Uterus (tissue), 3 donors: ENCODE measurements at regions not wholly inside any gene's neighbourhood (a gene's known extent, or its start where the extent isn't known, plus 50 kb on each side); places are given as distances from the start of the nearest gene placed in this dataset.
"Not testable (repeated sequence)": the region's sequence is repeated elsewhere in the genome, so short reads cannot be mapped to it uniquely, and the experiment has no call there.

Source experiments
- DNase-seq, 2 donors: peaks; one replicate each; pipeline ENCODE4 v3.0.0-alpha.2; 2019 to 2020
- H3K27ac ChIP-seq, 2 donors: fragments of 200-600 bp; sonication (generic); 1 replicate in 1 of 2; 2 replicates in 1 of 2; pipeline ENCODE4 v1.5.1; 2016 to 2018
- H3K27me3 ChIP-seq, 2 donors: fragments of 200-600 bp; sonication (generic); one replicate each; pipeline ENCODE4 v1.5.1; 2018 to 2019; ENCODE audit warnings: control low read depth in 1 of 2
- H3K36me3 ChIP-seq, 2 donors: fragments of 200-600 bp; sonication (generic); one replicate each; pipeline ENCODE4 v1.5.1; 2019; ENCODE audit warnings: control low read depth in 1 of 2
- H3K4me1 ChIP-seq, 2 donors: fragments of 200-600 bp; sonication (generic); one replicate each; pipeline ENCODE4 v1.5.1; 2018 to 2019; ENCODE audit warnings: control low read depth in 1 of 2
- H3K4me3 ChIP-seq, 2 donors: fragments of 200-600 bp; sonication (generic); 1 replicate in 1 of 2; 2 replicates in 1 of 2; pipeline ENCODE4 v1.5.1; 2018 to 2019; ENCODE audit warnings: mild to moderate bottlenecking in 1 of 2
- H3K9me3 ChIP-seq, 2 donors: fragments of 200-600 bp; sonication (generic); one replicate each; pipeline ENCODE4 v1.5.1; 2019; ENCODE audit warnings: control low read depth in 1 of 2
- POLR2A ChIP-seq, 2 donors: fragments of 450-650 bp; IDR thresholded peaks; one replicate each; pipeline ENCODE4 v1.6.1; 2016; ENCODE audit warnings: antibody characterized with exemption in 2 of 2, mild to moderate bottlenecking in 1 of 2, moderate library complexity in 1 of 2
- intact Hi-C: fragments of 100-400 bp; cut with DNase I; formaldehyde crosslinking; loops from one replicate; pipeline ENCODE4 v1.15.1; 2023; ENCODE audit warnings: low total_unique reads
- TF ChIP-seq, protein P1 (sequence below), 4 experiments: fragments of 200-600 bp in 2 of 4; fragments of 450-650 bp in 2 of 4; sonication (generic) in 2 of 4; IDR thresholded peaks; one replicate each; pipeline ENCODE4 v1.5.1; 2016 to 2019; ENCODE audit warnings: antibody characterized with exemption in 4 of 4, mild to moderate bottlenecking in 2 of 4, moderate library complexity in 1 of 4
- donor health status: DM: yes; HTN: yes; CAD: no.

DNA sequence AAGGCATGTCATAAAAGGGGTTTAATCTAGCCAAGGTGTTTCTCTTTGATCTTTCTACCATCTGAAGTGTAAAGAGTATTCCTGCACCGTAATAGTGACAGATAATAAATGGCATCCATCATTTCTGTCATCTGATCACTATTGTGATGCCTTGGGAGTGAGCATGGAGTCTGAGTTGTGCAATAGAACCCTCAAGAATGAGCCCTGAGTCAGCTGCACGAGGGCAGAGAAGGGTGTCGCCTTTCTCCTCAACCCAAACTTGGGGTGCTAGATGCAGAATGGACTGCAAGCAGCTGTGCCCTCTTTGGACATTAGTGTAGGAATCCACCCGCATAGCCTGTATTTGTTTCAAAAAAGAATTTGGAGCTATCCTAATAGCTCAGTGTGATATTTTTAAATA is 115.2 kb downstream of the ZNF37A start:
- no peaks in the 10 kb centered on the region for H3K9me3 ChIP-seq
- H3K27ac ChIP-seq, result no peak overlapping the region
- TF ChIP-seq, protein P1, sequence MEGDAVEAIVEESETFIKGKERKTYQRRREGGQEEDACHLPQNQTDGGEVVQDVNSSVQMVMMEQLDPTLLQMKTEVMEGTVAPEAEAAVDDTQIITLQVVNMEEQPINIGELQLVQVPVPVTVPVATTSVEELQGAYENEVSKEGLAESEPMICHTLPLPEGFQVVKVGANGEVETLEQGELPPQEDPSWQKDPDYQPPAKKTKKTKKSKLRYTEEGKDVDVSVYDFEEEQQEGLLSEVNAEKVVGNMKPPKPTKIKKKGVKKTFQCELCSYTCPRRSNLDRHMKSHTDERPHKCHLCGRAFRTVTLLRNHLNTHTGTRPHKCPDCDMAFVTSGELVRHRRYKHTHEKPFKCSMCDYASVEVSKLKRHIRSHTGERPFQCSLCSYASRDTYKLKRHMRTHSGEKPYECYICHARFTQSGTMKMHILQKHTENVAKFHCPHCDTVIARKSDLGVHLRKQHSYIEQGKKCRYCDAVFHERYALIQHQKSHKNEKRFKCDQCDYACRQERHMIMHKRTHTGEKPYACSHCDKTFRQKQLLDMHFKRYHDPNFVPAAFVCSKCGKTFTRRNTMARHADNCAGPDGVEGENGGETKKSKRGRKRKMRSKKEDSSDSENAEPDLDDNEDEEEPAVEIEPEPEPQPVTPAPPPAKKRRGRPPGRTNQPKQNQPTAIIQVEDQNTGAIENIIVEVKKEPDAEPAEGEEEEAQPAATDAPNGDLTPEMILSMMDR (IDR thresholded peaks at IDR 0.05), result no peak
- TF ChIP-seq POLR2A (IDR thresholded peaks at IDR 0.05), result no peak
- no peaks in the 10 kb centered on the region for H3K4me1 ChIP-seq
- intact Hi-C loops, result no loop called here
- H3K4me3 ChIP-seq, result no peak overlapping the region
- H3K36me3 ChIP-seq, result no peaks in the 10 kb centered on the region
- DNase-seq, result no peak
- H3K27me3 ChIP-seq, result no peaks in the 10 kb centered on the region

DNA sequence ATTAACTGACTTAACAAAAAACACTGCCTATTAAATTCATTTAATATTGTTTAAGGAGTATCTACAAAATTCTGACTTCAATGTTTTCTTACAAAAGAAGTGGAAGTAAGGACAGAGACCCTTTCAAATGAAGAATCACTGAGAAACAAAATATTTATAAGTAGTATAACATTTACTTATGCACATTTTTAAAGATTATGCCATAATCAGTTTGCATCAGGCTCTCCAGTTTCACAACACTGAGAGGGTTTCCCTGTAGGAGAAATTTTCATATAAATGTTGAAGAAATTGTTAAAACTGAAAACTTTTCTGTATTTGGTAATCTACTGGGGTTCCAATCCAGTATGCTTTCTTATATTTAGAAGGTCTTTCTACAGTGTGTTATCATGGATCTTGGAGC is 115.6 kb downstream of the ZNF37A start:
- intact Hi-C loops, DNase-seq, H3K27ac ChIP-seq, H3K9me3 ChIP-seq, H3K4me1 ChIP-seq, H3K36me3 ChIP-seq, H3K27me3 ChIP-seq, H3K4me3 ChIP-seq: not testable (repeated sequence)

DNA sequence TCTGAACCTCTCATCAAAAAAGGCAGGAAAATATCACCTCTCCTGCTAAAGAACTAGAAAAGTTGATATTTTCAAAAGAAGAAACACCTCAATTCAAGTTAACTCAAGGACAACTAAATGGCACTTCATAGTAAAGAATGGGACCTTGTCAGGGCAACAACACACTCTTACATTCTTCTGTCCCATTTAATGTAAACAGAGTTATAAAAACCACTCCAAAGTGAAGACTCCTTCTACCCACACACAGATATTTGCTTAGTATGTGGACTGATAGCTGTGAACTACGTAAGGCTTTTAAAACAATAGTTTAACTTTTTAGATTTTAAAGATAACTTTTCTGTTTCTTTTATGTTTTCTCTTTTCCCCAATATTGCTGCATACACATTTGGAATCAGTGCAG is 118.3 kb downstream of the ZNF37A start:
- intact Hi-C loops, result no loop called here
- no peaks in the 10 kb centered on the region for H3K27me3 ChIP-seq

DNA sequence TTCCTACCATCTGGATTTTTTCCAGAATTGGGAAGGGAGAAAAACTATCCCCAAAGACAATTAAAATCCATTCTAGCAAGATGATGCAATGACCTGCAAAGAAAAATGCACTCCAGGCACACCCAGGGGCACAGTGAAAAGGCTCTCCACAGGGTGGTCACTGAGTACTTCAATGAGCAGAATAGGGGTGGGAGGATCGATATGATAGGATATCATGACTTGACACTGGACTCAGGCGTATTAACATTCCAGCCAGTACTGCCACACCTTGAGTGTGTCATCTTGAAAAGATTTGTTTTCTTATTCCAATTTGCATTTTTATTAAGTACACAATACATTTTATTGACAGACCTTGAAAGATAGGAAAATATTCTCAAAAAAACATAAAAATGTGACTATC is 132.2 kb downstream of the ZNF37A start:
- Histone ChIP-seq H3K27me3 (no peaks in the 10 kb centered on the region), H3K4me3 (no peak overlapping the region), H3K4me1 (no peaks in the 10 kb centered on the region), H3K36me3 (no peaks in the 10 kb centered on the region), H3K27ac (no peak overlapping the region), H3K9me3 (no peaks in the 10 kb centered on the region)
- TF ChIP-seq POLR2A (IDR thresholded peaks at IDR 0.05), result no peak
- TF ChIP-seq, protein P1 (IDR thresholded peaks at IDR 0.05), result no peak
- intact Hi-C loops, result no loop called here
- no peak for DNase-seq

More for the DNA sequence above, 118.3 kb downstream of the ZNF37A start:
- Histone ChIP-seq H3K9me3 (no peaks in the 10 kb centered on the region), H3K36me3 (no peaks in the 10 kb centered on the region), H3K27ac (no peak overlapping the region), H3K4me1 (no peaks in the 10 kb centered on the region), H3K4me3 (no peak overlapping the region)
- no peak for DNase-seq
- TF ChIP-seq POLR2A (IDR thresholded peaks at IDR 0.05), result no peak
- TF ChIP-seq, protein P1 (IDR thresholded peaks at IDR 0.05), result no peak

DNA sequence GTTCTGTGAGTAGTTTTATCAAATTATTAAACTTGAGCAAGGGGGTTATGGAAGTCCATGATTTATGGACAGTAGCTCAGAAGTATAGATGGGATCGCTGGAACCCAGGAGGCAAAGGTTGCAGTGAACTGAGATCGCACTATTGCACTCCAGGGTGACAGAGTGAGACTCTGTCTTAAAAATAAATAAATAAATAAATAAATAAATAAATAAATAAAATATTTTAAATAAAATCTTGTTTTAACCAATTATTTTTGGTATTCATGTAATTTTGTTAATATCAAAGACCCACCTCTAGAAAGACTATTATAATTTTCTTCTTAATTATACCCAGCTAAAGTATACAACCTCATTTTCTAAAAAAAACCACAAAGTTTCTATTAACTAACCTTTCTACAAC is 134.3 kb downstream of the ZNF37A start:
- H3K36me3 ChIP-seq, result no peaks in the 10 kb centered on the region
- no peak overlapping the region for H3K27ac ChIP-seq
- intact Hi-C loops, result no loop called here
- no peaks in the 10 kb centered on the region for H3K27me3 ChIP-seq
- no peaks in the 10 kb centered on the region for H3K9me3 ChIP-seq
- no peak overlapping the region for H3K4me3 ChIP-seq
- DNase-seq, result no peak
- TF ChIP-seq POLR2A (IDR thresholded peaks at IDR 0.05), result no peak
- TF ChIP-seq, protein P1 (IDR thresholded peaks at IDR 0.05), result no peak
- H3K4me1 ChIP-seq, result no peaks in the 10 kb centered on the region

DNA sequence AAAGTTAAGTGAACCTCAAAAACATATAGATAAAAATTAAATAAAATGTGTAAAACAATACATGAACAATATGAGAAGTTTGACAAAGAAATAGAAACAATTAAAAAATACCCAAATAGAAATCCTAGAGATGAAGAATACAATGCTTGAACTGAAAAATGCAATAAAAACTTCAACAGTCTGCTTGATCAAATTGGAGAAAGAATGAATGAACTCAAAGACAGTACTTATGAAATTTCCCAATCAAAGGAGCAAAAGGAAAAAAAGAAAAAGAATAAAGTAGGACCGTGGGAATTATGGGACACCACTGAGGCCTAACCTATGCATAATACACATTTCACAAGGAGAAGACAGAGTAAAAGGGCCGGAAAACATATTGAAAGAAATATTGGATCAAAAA is 144.3 kb downstream of the ZNF37A start:
- intact Hi-C loops, H3K27me3 ChIP-seq, H3K4me3 ChIP-seq, H3K36me3 ChIP-seq, DNase-seq, H3K9me3 ChIP-seq, H3K4me1 ChIP-seq, H3K27ac ChIP-seq: not testable (repeated sequence)

DNA sequence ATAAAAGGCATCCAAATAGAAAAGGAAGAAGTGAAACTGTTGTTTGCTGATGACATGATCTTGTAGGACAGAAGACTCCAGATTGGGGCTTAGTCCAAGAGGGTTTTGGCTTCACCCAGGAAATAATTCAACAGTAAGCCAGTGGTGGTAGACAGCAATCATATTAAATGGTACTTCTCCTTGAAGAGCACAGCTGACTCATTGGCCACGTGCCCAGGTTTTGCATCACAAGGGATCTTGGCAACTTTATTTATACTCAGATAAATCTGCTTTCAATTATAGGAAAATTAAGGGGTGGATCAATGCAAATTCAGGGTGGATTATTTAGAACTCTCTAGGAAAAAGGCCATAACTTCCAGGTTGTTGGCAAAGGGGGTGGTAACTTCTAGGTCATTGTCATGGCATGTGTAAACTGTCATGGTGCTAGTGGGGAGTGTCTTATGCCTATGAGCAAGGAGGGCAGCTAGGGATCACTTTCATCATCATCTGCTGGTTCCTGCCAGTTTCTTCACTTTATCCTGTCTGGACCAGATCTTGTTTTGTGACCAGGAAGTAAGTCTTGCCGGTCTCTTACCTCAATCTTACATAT is 148.0 kb downstream of the ZNF37A start:
- H3K27me3 ChIP-seq, H3K9me3 ChIP-seq, H3K27ac ChIP-seq, intact Hi-C loops, DNase-seq, H3K36me3 ChIP-seq, H3K4me1 ChIP-seq, H3K4me3 ChIP-seq: not testable (repeated sequence)

DNA sequence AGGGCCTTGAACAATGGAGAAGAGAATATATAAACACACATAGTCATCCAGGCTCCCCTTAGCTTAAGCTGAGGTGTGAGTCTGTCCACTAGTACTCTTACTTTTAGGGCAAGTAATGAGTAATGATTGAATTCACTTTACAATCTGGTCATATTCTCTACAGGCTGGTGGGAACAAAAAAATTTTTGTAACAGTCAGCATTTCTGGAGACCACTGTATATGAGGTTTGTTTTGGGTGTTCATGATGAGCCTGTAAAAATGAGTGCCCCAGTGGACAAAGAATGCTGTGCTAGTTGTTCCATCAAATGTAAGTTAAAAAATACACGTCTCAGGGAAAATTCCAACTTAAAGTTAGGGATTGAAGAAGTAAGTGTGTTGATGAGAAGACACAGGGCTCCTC is 154.0 kb downstream of the ZNF37A start:
- H3K36me3 ChIP-seq, DNase-seq, H3K9me3 ChIP-seq, H3K27me3 ChIP-seq, H3K27ac ChIP-seq, intact Hi-C loops, H3K4me1 ChIP-seq, H3K4me3 ChIP-seq: not testable (repeated sequence)

DNA sequence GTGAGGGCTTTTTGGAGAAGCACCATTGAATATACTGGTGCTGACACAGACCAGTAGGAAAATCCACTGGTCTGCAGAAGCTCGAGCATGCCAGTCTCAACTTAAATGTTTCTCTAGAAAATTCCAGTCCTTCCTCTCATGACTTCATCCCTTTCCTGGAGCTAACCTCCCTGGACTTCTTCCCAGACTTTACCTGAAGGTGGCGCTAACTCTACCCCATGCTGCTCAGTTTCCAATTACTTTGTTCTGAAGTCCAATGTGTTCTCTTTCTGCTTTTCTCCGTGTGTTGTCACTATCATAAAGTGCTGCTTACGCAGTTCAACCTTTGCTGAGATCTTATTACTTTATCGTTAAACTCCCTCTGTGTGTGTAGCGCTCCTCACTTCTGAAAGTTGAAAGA is 158.4 kb downstream of the ZNF37A start:
- H3K9me3 ChIP-seq, H3K36me3 ChIP-seq, H3K4me1 ChIP-seq, DNase-seq, H3K27me3 ChIP-seq, intact Hi-C loops, H3K4me3 ChIP-seq, H3K27ac ChIP-seq: not testable (repeated sequence)

DNA sequence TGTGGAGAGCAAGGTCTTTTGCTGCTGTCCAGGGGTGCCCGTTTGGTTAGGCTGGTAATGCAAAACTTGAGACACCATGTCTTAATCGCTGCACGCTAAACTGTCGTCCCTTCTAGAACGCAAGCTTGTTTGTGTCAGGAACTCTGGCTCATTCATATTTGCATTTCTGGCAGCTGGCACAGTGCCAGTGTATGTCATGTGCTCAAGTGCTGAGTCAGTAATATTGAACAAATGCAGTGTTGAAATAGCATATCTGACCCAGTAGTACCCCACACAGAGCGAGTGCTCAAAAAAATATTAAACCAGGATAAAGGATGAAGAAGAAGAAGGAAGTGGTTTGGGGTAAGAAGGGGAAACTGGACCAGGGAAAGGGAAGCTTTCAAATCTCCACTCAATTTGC is 173.4 kb downstream of the ZNF37A start:
- H3K9me3 ChIP-seq, H3K36me3 ChIP-seq, intact Hi-C loops, DNase-seq, H3K4me1 ChIP-seq, H3K4me3 ChIP-seq, H3K27ac ChIP-seq, H3K27me3 ChIP-seq: not testable (repeated sequence)
